ENCODE measurements at regions not wholly inside any gene's neighbourhood (a gene's known extent, or its start where the extent isn't known, plus 50 kb on each side); places are given as distances from the start of the nearest gene placed in this dataset.

GRCh38 chr3:24052446-24052845, 107.4 kb downstream of the NR1D2 start:
- Histone ChIP-seq H3K9me3 (no peaks in the 10 kb centered on the region), H3K36me3 (no peaks in the 10 kb centered on the region), H3K27me3 (no peaks in the 10 kb centered on the region), H3K27ac (no peak overlapping the region), H3K4me1 (no peaks in the 10 kb centered on the region), H3K4me3 (no peak overlapping the region)
- FAIRE-seq (no peak), ATAC-seq (no peak), DNase-seq (no peak)
- TF ChIP-seq, protein P1, sequence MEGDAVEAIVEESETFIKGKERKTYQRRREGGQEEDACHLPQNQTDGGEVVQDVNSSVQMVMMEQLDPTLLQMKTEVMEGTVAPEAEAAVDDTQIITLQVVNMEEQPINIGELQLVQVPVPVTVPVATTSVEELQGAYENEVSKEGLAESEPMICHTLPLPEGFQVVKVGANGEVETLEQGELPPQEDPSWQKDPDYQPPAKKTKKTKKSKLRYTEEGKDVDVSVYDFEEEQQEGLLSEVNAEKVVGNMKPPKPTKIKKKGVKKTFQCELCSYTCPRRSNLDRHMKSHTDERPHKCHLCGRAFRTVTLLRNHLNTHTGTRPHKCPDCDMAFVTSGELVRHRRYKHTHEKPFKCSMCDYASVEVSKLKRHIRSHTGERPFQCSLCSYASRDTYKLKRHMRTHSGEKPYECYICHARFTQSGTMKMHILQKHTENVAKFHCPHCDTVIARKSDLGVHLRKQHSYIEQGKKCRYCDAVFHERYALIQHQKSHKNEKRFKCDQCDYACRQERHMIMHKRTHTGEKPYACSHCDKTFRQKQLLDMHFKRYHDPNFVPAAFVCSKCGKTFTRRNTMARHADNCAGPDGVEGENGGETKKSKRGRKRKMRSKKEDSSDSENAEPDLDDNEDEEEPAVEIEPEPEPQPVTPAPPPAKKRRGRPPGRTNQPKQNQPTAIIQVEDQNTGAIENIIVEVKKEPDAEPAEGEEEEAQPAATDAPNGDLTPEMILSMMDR (IDR thresholded peaks at IDR 0.05), result no peak
- intact Hi-C loops (cut with DNase I), result no loop called here

- no peaks in the 10 kb centered on the region for H3K9me3 ChIP-seq
- ATAC-seq, result no peak
- no peak for DNase-seq
- no peaks in the 10 kb centered on the region for H3K36me3 ChIP-seq
- WGBS, 2 donors, result 76 to 91% methylated on average over 2 of the region's 2 CpGs
- intact Hi-C loops (cut with DNase I), result no loop called here
- no peaks in the 10 kb centered on the region for H3K4me1 ChIP-seq
- no peak overlapping the region for H3K4me3 ChIP-seq
- H3K27me3 ChIP-seq, result no peaks in the 10 kb centered on the region
- H3K27ac ChIP-seq, result no peak overlapping the region
- TF ChIP-seq, protein P1 (IDR thresholded peaks at IDR 0.05), result no peak
- FAIRE-seq, result no peak
These were observed 114.0 kb downstream of the NR1D2 start for GRCh38 chr3:24058940-24059705.

DNA sequence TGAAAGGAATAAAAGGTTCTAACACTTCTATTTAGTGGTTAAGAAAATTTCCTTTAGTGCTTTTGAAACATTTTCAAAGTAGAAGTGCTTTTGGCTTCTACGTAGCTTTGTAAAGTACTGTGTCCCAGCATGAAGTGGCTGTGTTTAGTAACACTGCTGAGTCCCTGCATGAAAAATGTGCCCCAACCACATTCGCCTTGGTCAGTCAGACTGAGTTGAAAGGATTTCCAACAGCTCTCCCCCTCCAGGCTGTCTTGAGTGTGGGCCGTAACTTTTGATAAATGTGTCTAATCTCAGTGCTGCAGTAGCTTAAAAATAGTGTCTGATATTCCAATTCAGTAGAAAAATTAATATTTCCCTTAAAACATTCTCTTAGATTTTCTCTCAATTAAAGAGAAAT, 115.0 kb downstream of the NR1D2 start:
- FAIRE-seq (no peak), ATAC-seq (peak in 3 of 4 donors; percentile 35 to 64 (median 42)), DNase-seq (no peak)
- intact Hi-C loops (cut with DNase I), result no loop called here
- Histone ChIP-seq H3K4me1 (no peaks in the 10 kb centered on the region), H3K36me3 (no peaks in the 10 kb centered on the region), H3K4me3 (no peak overlapping the region), H3K27ac (no peak overlapping the region), H3K9me3 (no peaks in the 10 kb centered on the region), H3K27me3 (no peaks in the 10 kb centered on the region)
- WGBS, 2 donors, result 58 to 61% methylated on average over 3 of the region's 3 CpGs
- TF ChIP-seq, protein P1 (IDR thresholded peaks at IDR 0.05), result no peak

DNA sequence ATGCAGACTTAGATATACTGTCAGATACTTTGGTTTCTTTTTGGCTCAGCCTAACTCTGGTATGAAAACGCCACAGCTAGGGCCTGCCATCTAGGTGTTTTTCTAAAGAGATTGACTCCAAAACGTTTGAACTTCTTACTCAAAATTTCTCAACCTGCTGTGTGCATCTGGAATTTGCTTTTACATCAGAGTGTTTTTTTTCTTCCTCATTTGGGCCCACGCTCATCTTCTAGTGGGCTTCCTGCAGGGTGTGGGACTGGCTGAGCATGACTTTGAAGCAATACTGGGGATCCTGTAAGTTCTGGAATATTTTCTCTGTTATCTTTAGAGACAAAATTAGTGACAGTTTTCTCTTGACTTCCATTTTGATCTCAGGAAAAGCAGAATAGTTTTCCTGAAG, 117.8 kb downstream of the NR1D2 start:
- Histone ChIP-seq H3K36me3 (no peaks in the 10 kb centered on the region), H3K4me3 (no peak overlapping the region), H3K4me1 (no peaks in the 10 kb centered on the region), H3K27ac (no peak overlapping the region), H3K27me3 (no peaks in the 10 kb centered on the region), H3K9me3 (no peaks in the 10 kb centered on the region)
- ATAC-seq (no peak), FAIRE-seq (no peak), DNase-seq (no peak)
- 63 to 68% methylated on average over 3 of the region's 3 CpGs for WGBS, 2 donors
- intact Hi-C loops (cut with DNase I), result no loop called here
- TF ChIP-seq, protein P1 (IDR thresholded peaks at IDR 0.05), result no peak

All from pancreas (tissue), 10 donors.